HG03196 (cell line): ENCODE measurements at regions not wholly inside any gene's neighbourhood (a gene's known extent, or its start where the extent isn't known, plus 50 kb on each side); places are given as distances from the start of the nearest gene placed in this dataset.
"Not testable (repeated sequence)": the region's sequence is repeated elsewhere in the genome, so short reads cannot be mapped to it uniquely, and the experiment has no call there.

Experiments
- ATAC-seq: cut with Tn5 transposase; IDR thresholded peaks from one replicate; pipeline ENCODE4 v1.9.1; 2021; ENCODE audit not compliant: unreplicated experiment

DNA sequence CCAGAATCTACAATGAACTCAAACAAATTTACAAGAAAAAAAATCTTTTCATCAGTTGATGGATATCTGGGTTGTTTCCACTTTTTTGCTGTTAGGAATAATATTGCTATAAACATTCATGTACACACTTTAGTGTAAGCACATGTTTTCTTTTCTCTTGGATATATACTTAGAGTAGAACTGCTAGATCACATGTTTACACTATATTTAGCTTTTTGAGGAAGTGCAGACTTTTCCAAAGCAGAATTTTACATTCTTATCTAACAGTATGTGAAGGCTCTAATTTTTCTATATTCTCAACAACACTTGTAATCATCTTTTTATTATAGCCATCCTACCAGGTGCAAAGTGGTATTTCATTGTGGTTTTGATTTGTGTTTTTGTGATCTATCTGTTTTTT is 103.6 kb upstream of the RMP24 start:
- no peak for ATAC-seq

DNA sequence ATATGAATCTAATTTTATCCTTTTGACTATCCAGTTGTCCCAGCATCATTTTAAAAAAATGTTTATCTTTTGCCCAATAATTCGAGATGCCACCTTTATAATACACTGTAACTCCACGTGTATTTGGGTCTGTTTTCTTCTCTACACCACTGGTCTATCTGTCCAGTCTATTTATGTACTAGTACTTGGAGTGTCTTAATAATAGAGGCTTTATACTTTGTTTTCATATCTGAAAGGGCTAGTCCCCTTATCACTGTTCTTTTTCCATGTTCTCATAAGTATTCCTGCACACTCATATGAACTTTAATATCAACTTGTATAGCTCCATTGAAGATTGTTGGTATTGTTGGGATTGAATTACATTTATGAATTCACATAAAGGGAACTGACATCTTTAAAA is 101.1 kb upstream of the RMP24 start:
- ATAC-seq = no peak

DNA sequence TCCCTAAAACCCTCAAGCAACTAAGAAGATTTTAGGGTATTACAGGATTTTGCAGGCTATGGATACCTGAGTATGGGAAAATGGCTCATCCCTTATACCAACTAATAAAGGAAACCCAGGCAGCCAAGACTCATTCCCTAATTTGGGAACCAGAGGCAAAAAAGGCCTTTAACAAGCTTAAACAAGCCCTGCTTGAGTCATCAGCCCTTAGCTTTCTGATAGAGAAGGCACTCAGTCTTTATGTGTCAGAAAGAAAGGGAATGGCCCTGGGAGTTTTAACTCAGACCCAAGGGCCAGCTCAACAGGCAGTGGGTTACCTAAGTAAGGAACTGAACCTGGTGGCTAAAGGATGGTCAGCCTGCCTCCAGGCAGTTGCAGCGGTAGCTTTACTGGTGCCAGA is 96.9 kb upstream of the RMP24 start:
- ATAC-seq = no peak

DNA sequence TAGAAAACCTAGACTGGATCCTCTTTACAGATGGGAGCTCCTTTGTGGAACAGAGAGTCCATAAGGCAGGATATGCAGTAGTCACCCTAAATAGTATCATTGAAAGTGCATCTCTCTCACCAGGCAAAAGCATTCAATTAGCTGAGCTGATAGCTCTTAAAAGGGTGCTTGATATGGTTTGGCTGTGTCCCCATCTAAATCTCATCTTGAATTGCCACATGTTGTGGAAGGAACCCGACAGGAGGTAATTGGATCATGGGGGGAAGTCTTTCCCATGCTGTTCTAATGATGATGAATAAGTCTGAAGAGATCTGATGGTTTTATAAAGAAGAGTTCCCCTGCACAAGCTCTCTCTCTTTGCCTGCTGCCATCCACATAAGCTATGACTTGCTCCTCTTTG is 96.2 kb upstream of the RMP24 start:
- no peak for ATAC-seq

DNA sequence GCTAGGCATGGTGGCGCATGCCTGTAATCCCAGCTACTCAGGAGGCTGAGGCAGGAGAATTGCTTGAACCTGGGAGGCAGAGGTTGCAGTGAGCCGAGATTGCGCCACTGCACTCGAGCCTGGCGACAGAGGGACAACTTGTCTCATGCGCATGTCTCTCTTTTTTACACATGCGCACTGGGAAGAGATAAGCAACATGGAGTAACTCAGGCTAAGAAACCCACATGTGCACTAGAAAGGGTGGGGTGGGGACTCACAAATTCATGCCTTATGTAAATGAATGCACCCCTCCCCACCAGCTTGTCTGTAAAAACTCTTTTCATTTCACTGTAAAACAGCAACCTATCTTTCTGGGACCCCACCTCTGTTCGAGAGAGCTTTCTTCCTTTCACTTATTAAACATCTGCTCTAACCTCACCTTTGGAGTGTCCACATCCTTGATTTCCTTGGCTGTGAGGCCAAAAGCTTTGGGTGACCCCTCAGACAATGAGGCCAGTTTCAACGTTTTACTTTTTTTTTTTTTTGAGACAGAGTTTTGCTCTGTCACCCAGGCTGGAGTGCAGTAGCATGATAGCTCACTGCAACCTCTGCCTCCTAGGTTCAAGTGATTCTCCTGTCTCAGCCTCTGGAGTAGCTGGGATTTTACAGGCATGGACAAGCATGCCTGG is 91.6 kb upstream of the RMP24 start:
- no peak for ATAC-seq

DNA sequence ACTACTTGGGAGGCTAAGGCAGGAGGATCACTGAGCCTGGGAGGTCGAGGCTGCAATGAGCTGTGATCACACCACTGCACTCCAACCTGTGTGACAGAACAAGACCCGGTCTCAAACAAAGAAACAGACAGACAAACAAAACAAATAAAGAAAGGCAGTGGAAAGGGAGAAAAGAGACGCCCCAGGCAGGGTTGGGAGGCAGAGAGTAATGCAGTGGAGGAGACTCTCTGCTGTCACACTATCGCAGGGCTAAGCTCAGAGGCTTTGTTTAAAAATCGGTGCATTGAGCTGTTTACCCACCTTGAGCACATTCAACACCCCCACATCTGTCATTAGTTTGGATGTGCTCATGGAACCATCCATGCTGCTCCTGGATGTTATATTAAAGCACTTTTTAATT is 84.2 kb upstream of the RMP24 start:
- no peak for ATAC-seq

DNA sequence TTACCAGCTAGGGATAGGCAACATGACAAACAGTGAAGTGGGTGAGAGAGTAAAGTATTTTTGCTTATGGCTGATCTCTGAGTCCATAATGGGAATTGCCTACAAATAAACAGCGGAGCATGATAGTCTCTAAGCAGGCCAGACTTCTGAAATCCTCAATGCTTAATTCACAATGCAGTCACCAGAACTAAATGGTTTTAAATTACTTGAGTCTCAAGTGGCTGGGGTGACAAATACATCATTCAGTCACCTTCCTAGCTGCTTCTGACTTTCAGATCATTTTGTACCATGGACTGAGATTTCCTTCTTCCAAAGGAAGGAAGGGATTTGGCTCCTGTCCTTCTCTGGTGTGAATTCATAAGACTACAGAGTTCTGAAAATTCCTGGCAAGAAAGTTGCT is 82.8 kb upstream of the RMP24 start:
- ATAC-seq = no peak

DNA sequence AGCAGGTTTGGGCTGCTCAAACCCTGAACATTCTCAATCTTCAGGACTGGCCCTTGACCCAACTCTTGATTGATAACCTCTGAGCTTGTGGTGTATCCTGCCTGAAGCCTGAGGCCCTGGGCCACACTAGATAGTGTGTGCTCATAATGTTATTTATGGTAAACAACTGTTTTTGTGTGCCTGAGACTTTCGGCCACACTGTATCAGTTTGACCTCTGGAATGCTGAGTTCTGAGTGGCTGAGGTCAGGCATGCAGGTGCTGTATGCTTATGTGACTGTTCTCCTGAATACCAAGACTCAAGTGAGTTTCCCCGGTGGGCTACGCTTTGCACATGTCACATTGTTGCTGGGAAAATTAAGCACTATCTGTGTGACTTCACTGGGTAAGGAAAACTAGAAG is 82.2 kb upstream of the RMP24 start:
- ATAC-seq = no peak

DNA sequence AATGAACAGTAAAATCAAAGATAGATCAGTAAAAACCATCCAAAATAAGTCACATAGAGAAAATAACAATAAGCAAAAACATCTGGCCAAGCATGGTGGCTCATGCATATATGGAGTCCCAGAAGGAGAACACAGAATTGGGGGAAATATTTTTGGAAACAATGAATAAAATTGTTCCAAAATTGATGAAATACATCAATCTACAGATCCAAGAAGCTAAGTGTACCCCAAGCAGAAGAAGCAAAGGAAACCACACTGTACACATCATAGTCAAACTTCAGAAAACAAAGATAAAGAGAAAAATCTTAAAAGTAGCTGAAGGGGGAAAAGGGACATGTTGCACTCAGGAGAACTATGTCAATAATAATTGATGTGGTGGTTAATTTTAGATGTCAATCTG is 80.4 kb upstream of the RMP24 start:
- ATAC-seq = no peak

DNA sequence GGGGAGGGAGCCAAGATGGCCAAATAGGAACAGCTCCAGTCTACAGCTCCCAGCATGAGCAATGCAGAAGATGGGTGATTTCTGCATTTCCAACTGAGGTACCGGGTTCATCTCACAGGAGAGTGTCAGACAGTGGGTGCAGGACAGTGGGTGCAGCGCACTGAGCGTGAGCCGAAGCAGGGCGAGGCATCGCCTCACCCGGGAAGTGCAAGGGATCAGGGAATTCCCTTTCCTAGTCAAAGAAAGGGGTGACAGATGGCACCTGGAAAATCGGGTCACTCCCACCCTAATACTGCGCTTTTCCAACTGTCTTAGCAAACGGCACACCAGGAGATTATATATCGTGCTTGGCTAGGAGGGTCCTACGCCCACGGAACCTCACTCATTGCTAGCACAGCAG is 75.0 kb upstream of the RMP24 start:
- ATAC-seq = not testable (repeated sequence)

DNA sequence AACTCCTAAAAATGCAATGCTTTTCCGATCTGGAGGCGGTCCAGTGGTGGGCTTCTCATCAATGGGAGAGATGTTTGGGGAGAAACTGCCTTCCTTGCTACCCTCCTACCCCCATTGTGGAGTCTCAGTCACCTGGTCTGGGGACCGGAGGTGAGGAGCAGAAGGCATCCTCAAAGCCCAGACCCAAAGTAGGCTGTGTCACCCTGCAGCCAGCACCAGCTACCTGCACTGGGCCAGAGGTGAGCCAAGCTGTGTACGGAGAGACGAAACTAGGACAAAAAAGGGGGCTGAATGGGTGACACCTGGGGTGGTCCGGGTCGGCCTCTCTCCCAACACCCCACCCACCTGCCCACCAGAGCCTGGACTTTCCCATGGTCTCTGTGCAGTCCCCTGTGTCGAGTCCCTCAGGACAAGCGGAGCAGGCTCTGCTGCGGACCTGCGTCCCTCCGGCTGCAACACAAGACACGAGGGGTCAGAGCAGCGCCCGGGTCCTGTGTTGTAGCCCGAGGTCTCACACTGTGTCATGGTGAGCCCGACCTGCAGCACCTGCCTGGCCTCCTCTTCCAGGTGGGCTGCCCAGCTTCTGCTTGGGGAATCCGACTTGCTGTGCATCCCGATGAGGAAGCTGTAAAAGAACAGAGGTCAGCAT is 68.0 kb upstream of the RMP24 start:
- ATAC-seq = no peak

DNA sequence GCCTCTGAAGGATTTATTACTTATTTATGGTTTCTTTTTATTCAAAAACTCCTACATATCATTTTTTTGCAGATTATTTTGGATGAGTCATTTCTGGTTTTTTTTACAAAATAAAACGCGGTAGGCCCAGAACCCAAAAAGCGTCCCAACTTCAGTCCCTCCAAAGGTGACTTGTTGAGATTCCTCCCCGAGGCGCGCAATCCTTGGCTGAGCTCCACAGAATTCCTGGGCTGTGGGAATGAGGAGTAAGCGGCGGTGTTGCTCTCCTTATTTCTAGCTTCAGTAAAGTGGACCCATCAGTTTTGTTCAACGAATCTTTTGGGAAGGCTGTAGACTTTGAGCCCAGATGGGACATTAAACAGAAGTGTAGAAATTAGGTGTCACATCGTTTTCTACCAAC is 67.0 kb upstream of the RMP24 start:
- no peak for ATAC-seq

DNA sequence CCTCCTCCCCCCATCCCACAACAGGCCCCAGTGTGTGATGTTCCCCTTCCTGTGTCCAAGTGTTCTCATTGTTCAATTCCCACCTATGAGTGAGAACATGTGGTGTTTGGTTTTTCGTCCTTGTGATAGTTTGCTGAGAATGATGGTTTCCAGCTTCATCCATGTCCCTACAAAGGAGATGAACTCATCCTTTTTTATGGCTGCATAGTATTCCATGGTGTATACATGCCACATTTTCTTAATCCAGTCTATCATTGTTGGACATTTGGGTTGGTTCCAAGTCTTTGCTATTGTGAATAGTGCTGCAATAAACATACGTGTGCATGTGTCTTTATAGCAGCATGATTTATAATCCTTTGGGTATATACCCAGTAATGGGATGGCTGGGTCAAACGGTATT is 66.2 kb upstream of the RMP24 start:
- ATAC-seq = not testable (repeated sequence)

DNA sequence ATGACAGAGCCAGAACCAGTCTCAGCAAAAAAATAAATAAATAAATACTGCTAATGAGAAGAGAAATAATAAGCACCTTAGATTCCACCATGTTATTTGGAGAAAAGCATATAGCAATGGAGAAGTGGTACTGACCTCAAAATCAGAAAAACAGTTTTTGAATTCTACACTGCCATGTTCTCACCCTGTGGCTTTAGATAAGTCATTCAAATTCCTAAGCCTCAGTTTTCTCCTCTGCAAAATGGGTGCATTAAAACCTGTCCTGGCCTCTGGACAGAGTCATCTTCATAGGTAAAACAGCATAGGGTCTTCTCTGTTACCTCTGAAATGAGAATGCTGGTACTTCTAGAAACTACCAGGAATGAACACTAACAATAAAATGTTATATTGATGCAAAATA is 62.2 kb upstream of the RMP24 start:
- no peak for ATAC-seq

DNA sequence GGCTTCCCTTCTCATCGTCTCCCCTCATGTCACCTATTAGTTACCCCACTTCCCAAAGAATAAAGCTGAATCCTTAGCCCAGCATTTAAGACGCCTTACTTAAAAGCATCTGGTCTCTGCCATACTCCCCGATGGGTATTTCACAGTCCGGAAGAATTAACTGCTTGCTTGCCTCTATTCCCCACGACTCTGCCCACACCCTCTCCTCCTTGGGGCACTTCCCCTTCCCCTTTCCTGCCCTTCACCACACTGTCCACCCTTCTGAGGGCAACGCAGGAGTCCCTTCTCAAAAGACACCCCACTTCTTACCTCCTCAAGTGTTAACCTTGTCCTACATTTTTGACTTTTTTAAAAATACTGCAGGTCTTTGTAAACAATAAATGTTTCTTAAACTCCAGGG is 60.1 kb upstream of the RMP24 start:
- no peak for ATAC-seq

DNA sequence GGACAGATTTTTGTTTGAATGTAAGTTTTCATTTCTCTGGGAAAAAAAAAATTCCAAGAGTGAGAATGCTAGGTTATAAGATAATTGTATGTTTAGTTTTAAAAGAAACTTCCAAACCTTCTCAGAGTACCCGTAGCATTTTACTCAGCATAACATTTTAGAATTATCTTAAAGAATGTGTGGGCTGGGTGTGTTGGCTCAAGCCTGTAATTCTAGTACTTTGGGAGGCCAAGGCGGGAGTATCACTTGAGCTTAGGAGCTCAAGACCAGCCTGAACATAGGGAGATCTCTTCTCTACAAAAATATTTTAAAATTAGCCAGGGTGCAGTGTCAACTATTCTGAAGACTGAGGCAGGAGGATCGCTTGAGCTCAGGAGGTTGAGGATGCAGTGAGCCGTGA is 57.4 kb upstream of the RMP24 start:
- ATAC-seq = no peak

DNA sequence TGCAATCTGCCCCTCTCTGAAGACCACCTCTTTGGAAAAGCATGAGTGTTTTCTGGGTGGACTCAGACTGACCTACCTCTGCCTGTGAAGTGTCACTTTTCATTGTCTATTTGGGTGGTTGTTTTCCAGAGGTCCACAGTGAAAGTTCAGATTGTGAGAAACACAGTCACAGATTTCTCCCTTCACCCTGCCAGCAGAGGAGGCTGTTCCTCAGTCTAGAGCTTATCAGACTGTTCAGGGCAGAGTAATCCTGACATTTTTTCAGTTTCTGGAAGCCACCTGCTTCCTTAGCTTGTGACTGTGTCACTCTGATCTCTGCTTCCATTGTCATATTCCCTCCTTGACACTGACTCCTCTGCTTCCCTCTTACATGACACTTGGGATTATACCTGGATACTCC is 55.4 kb upstream of the RMP24 start:
- ATAC-seq = no peak

DNA sequence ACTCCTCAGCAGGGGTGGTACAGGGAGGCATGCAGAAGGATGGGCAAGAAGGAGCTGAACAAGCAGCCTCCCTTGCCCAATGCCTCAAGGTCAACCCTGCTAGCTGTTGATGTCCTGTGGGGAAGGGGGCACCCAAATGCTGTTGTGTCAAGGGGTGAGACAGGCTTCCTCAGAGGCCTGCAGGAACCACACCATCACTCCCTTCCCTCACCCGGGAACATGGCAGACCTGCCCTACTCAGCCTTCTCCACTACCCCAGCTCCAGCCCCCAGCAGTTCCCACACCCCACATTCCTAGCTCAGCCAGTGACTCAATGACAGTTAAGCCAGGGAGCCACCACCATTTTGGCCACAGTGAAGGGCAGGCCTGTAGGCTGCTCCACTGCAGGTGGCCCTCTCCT is 53.9 kb upstream of the RMP24 start:
- no peak for ATAC-seq

DNA sequence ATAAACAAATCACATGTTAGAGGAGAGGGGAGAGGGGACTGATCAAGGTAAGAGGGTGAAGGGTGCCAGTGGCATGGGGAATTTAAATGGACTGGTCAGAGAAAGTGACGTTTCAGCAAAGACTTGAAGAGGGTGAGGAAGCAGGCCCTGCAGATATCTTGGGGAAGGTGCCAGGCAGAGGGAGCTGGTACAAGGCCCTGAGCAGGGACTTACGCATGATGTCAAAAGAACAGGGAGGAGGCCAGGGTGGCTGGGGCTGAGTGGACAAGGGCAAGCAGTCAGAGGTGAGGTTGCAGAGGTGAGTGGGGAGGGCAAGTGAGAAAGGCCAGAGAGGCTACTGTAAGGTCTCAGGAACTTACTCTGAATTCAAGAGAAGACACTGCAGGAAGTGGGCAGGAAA is 53.3 kb upstream of the RMP24 start:
- no peak for ATAC-seq

DNA sequence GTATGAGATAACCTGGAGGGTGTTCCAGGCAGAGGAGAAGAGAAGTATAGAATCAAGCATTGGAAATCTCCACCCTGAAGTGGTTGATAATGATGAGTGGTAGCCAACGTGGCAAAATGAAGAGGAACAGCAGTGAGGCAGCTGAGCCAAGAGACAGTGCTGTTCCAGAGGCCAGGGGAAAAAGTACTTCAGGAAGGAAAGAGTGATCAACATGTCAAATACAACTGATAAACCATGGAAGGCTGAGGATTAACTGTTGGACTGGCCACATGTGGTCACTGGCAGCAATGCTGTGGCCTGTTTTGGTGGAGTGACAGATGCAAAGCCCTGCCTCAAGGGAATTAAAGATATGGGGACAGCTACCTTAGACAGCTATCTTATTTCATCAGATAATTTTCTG is 51.9 kb upstream of the RMP24 start:
- ATAC-seq = no peak
